HFFc6 (cell line): ENCODE measurements at regions not wholly inside any gene's neighbourhood (a gene's known extent, or its start where the extent isn't known, plus 50 kb on each side); places are given as distances from the start of the nearest gene placed in this dataset.

Source experiments
- DNase-seq: peaks from one replicate; pipeline ENCODE4 v3.0.0-alpha.2; 2018
- H3K27ac Mint-ChIP-seq: 2 replicates; pipeline ENCODE4 v1.8.0; 2020; ENCODE audit warnings: mild to moderate bottlenecking, mixed read lengths
- H3K27me3 Mint-ChIP-seq: 2 replicates; pipeline ENCODE4 v1.8.0; 2021; ENCODE audit warnings: mild to moderate bottlenecking, moderate library complexity, mixed read lengths; ENCODE audit not compliant: insufficient read depth
- H3K36me3 Mint-ChIP-seq: 2 replicates; pipeline ENCODE4 v1.8.0; 2021; ENCODE audit warnings: low read depth, mixed read lengths
- H3K4me1 Mint-ChIP-seq: 2 replicates; pipeline ENCODE4 v1.8.0; 2020; ENCODE audit warnings: low read depth, mixed read lengths
- H3K4me3 Mint-ChIP-seq: 2 replicates; pipeline ENCODE4 v1.8.0; 2020; ENCODE audit warnings: mild to moderate bottlenecking, moderate library complexity, mixed read lengths
- H3K9me3 Mint-ChIP-seq: 2 replicates; pipeline ENCODE4 v1.8.0; 2020; ENCODE audit warnings: mild to moderate bottlenecking, mixed read lengths
- TF ChIP-seq, protein P1 (sequence below): fragments of 200-600 bp; sonication (generic); IDR thresholded peaks from 2 replicates; pipeline ENCODE4 v1.5.0; 2021; ENCODE audit warnings: antibody characterized with exemption, mild to moderate bottlenecking

DNA sequence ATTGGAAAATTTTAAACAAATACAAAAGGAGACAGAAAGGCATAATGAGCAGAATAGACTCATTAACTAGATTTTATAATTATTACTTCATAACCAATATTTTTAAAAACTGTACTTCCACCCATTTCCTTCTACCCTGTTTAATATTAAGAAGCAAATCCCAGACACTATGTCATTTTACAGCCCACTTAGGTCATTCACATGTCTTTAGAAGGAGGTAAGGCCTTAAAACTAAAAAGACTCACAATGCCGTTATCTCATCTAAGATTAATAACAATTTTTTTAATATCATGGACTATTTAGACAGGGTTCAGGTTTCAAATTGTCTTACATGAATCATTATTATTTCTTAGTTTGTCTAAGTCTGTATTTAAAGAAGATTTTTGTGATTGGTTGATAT lies 217.2 kb downstream of the NFKBIZ start:
- H3K27ac Mint-ChIP-seq: no peak overlapping the region
- no peaks in the 10 kb centered on the region for H3K9me3 Mint-ChIP-seq
- TF ChIP-seq, protein P1, sequence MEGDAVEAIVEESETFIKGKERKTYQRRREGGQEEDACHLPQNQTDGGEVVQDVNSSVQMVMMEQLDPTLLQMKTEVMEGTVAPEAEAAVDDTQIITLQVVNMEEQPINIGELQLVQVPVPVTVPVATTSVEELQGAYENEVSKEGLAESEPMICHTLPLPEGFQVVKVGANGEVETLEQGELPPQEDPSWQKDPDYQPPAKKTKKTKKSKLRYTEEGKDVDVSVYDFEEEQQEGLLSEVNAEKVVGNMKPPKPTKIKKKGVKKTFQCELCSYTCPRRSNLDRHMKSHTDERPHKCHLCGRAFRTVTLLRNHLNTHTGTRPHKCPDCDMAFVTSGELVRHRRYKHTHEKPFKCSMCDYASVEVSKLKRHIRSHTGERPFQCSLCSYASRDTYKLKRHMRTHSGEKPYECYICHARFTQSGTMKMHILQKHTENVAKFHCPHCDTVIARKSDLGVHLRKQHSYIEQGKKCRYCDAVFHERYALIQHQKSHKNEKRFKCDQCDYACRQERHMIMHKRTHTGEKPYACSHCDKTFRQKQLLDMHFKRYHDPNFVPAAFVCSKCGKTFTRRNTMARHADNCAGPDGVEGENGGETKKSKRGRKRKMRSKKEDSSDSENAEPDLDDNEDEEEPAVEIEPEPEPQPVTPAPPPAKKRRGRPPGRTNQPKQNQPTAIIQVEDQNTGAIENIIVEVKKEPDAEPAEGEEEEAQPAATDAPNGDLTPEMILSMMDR: no peak
- H3K36me3 Mint-ChIP-seq: no peaks in the 10 kb centered on the region; the same call in 1 of the 2 replicates
- peaks cover 25% of the 10 kb centered on the region for H3K4me1 Mint-ChIP-seq
- DNase-seq: no peak
- no peaks in the 10 kb centered on the region for H3K27me3 Mint-ChIP-seq
- no peak overlapping the region for H3K4me3 Mint-ChIP-seq

DNA sequence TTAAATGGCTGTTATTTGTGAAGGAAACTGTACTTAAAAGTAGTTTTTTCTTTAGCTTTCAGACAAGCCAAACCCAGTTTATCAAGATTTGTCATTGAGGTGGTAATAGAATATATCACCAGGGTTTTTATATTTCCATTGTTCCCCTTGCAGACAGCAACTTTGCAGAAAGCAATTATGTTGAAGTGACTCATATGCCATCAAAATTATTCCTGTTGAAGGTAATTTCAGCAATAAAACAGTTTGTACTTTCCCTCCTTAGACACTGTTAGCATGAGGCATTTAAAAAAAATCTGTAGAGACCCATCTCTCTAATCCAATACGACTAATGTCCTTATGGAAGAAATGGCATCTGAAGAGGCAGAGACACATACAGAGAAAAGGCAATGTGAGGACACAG lies 219.0 kb downstream of the NFKBIZ start:
- Mint-ChIP-seq H3K9me3 (no peaks in the 10 kb centered on the region), H3K27ac (peak overlapping the region; percentile 76), H3K36me3 (no peaks in the 10 kb centered on the region; the same call in 1 of the 2 replicates), H3K4me1 (peaks cover 25% of the 10 kb centered on the region), H3K4me3 (no peak overlapping the region), H3K27me3 (no peaks in the 10 kb centered on the region)
- TF ChIP-seq, protein P1: no peak
- no peak for DNase-seq

- Mint-ChIP-seq H3K27ac (peak overlapping the region; percentile 76), H3K4me1 (peaks cover 25% of the 10 kb centered on the region)
Measured at GRCh38 chr3:102068736-102069135, 219.4 kb downstream of the NFKBIZ start.

DNA sequence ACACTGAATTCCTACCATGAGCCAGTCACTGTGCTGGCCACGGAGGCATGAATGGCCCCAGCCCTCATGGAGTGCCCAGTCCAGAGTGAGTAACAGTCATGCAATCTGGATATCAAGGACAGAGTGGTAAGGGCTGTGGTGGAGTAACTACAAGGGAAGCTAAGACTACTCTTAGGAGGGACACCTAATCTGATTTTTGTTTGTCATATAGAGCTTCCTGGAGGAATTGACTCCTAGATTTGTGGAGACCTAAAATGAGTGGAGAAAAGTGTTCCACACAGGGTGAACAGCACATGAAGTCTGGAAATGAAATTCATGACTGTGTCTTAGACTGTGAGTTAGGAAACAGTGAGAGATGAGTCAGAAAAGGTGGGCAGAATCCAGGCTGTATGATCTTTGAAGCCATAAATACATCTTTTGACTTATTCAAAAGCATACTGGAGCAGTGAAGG lies 219.9 kb downstream of the NFKBIZ start:
- TF ChIP-seq, protein P1: no peak
- Mint-ChIP-seq H3K27me3 (no peaks in the 10 kb centered on the region), H3K9me3 (no peaks in the 10 kb centered on the region), H3K4me3 (no peak overlapping the region), H3K27ac (peak overlapping the region; percentile 76), H3K36me3 (no peaks in the 10 kb centered on the region; the same call in 1 of the 2 replicates), H3K4me1 (peaks cover 25% of the 10 kb centered on the region)
- DNase-seq: peak; percentile 64

More at GRCh38 chr3:102068736-102069135, 219.4 kb downstream of the NFKBIZ start:
- DNase-seq: no peak
- Mint-ChIP-seq H3K36me3 (no peaks in the 10 kb centered on the region; the same call in 1 of the 2 replicates), H3K4me3 (no peak overlapping the region), H3K9me3 (no peaks in the 10 kb centered on the region), H3K27me3 (no peaks in the 10 kb centered on the region)
- TF ChIP-seq, protein P1: no peak

DNA sequence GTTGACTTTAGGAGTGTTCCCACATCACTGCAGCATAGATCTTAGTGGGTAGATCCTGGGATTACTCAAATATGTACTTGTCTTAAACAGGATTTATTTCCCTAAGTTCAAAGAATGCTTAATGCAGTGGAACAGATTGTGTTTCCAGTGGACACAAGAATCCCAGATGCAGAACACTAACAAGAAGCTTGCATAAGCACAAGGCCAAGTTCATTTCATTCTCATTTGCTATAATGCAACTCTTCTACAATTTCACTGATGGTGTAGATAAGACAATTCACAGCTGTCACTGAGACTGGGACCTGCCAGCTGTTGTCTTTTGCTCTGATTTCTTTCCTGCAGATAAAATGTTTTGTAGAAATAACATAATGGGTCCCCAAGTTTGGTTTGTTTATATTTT lies 225.6 kb downstream of the NFKBIZ start:
- H3K9me3 Mint-ChIP-seq: no peaks in the 10 kb centered on the region
- DNase-seq: no peak
- no peaks in the 10 kb centered on the region; the same call in 1 of the 2 replicates for H3K36me3 Mint-ChIP-seq
- no peak overlapping the region for H3K4me3 Mint-ChIP-seq
- no peaks in the 10 kb centered on the region for H3K27me3 Mint-ChIP-seq
- H3K4me1 Mint-ChIP-seq: peaks cover 10% of the 10 kb centered on the region
- TF ChIP-seq, protein P1: no peak
- H3K27ac Mint-ChIP-seq: no peak overlapping the region

DNA sequence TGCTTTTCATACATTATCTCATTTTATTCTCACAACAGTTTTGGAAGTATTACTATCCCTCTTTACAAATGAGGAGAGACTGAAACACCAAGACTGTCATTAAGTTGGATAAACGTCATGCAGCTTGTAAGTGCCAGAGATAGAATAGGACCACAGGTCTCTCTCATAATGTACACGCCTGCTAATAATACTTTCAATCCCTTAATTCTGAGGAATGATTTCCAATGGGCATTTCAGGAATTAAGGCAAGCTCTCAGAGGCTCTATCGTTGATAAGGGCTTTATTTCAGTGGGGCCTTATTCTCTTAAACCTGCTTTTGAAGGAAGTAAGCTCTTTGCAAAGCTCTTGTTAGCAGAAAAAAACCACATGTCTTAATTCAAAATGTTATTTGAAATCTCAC lies 229.1 kb downstream of the NFKBIZ start:
- Mint-ChIP-seq H3K4me1 (peaks cover 33% of the 10 kb centered on the region), H3K27ac (no peak overlapping the region)

More for the DNA sequence above, 229.1 kb downstream of the NFKBIZ start:
- H3K4me3 Mint-ChIP-seq: no peak overlapping the region
- TF ChIP-seq, protein P1: no peak
- H3K36me3 Mint-ChIP-seq: no peaks in the 10 kb centered on the region
- no peaks in the 10 kb centered on the region for H3K27me3 Mint-ChIP-seq
- no peak for DNase-seq
- H3K9me3 Mint-ChIP-seq: no peaks in the 10 kb centered on the region
